ENCODE measurements at regions not wholly inside any gene's neighbourhood (a gene's known extent, or its start where the extent isn't known, plus 50 kb on each side); places are given as distances from the start of the nearest gene placed in this dataset.

- no peak for TF ChIP-seq EZH2phosphoT487 (conservative IDR thresholded peaks at IDR 0.05; ENCODE audit: low read length)
- TF ChIP-seq CTCF (IDR thresholded peaks at IDR 0.05; ENCODE audit: insufficient read depth, low read length, poor library complexity, severe bottlenecking): no peak
These were observed 64.5 kb upstream of the SORCS3 start for GRCh38 chr10:104576611-104577010.
